K562 (cell line): ENCODE measurements at regions not wholly inside any gene's neighbourhood (a gene's known extent, or its start where the extent isn't known, plus 50 kb on each side); places are given as distances from the start of the nearest gene placed in this dataset.

Experiments used
- ARID1B ChIP-seq: fragments of 450-650 bp; IDR thresholded peaks from 2 replicates; pipeline ENCODE4 v1.6.1; 2016; ENCODE audit warnings: antibody characterized with exemption, mild to moderate bottlenecking, inconsistent platforms
- ARID4B ChIP-seq: sonication (generic); formaldehyde crosslinking; IDR thresholded peaks from 2 replicates; pipeline ENCODE4 v1.8.0; 2022; ENCODE audit warnings: mild to moderate bottlenecking, missing genetic modification reagents
- ATF4 ChIP-seq: fragments of 450-650 bp; formaldehyde crosslinking; IDR thresholded peaks from 2 replicates; pipeline ENCODE4 v1.4.0; 2022; ENCODE audit warnings: mild to moderate bottlenecking, moderate library complexity
- HNRNPH1 ChIP-seq: fragments of 200-400 bp; formaldehyde crosslinking; optimal IDR thresholded peaks from 2 replicates; pipeline ENCODE3; 2017; ENCODE audit warnings: low read depth, mild to moderate bottlenecking, low read length, moderate library complexity
- PRDM10 ChIP-seq: fragments of 450-650 bp; IDR thresholded peaks from 2 replicates; pipeline ENCODE4 v1.6.1; 2018; ENCODE audit not compliant: partially characterized antibody
- PTRF ChIP-seq: fragments of 450-650 bp; IDR thresholded peaks from 2 replicates; pipeline ENCODE4 v1.6.1; 2016; ENCODE audit warnings: mild to moderate bottlenecking, missing genetic modification characterization, missing compliant biosample characterization
- SMARCC2 ChIP-seq: fragments of 450-650 bp; IDR thresholded peaks from 2 replicates; pipeline ENCODE4 v1.6.1; 2017; ENCODE audit warnings: antibody characterized with exemption, moderate library complexity, mild to moderate bottlenecking, low read depth
- ZNF592 ChIP-seq: fragments of 450-650 bp; IDR thresholded peaks from 2 replicates; pipeline ENCODE4 v1.6.1; 2017; ENCODE audit warnings: antibody characterized with exemption, mild to moderate bottlenecking
- ZNF766 ChIP-seq: fragments of 200-800 bp; sonication (Bioruptor generic); conservative IDR thresholded peaks from 2 replicates; pipeline ENCODE4 v1.6.1; 2016; ENCODE audit warnings: missing genetic modification characterization, missing compliant biosample characterization

- TF ChIP-seq ZNF592 (peak; percentile 42; the same call in 1 of the 2 replicates), HNRNPH1 (no peak), ATF4 (CRISPR knock-in tag) (peak; percentile 61; the same call in 1 of the 2 replicates), ARID4B (CRISPR knock-in tag) (no peak), PTRF (tag) (no peak), ARID1B (peak; percentile 82), PRDM10 (no peak), SMARCC2 (no peak), ZNF766 (CRISPR knock-in tag) (peak; percentile 84)
These were observed 70.5 kb upstream of the RTN4 start (continued) for GRCh38 chr2:55120634-55121359.
